Suprapubic skin (tissue), 4 donors: ENCODE measurements at regions not wholly inside any gene's neighbourhood (a gene's known extent, or its start where the extent isn't known, plus 50 kb on each side); places are given as distances from the start of the nearest gene placed in this dataset.

ENCODE experiments used
- DNase-seq, 2 donors: peaks; one replicate each; pipeline ENCODE4 v3.0.0-alpha.2; 2019; ENCODE audit warnings: low spot score in 2 of 2
- H3K27ac ChIP-seq: fragments of 200-600 bp; sonication (generic); one replicate; pipeline ENCODE4 v1.5.1; 2019
- H3K27me3 ChIP-seq: fragments of 200-600 bp; sonication (generic); one replicate; pipeline ENCODE4 v1.5.1; 2019
- H3K36me3 ChIP-seq: fragments of 200-600 bp; sonication (generic); one replicate; pipeline ENCODE4 v1.5.1; 2019
- H3K4me1 ChIP-seq: fragments of 200-600 bp; sonication (generic); one replicate; pipeline ENCODE4 v1.5.1; 2019
- H3K4me3 ChIP-seq: fragments of 200-600 bp; sonication (generic); one replicate; pipeline ENCODE4 v1.5.1; 2019; ENCODE audit warnings: mild to moderate bottlenecking
- H3K9me3 ChIP-seq: fragments of 200-600 bp; sonication (generic); one replicate; pipeline ENCODE4 v1.5.1; 2019
- EP300 ChIP-seq: sonication (generic); formaldehyde crosslinking; IDR thresholded peaks from one replicate; pipeline ENCODE4 v1.6.1; 2017; ENCODE audit warnings: antibody characterized with exemption
- POLR2A ChIP-seq, 2 donors: fragments of 450-650 bp; IDR thresholded peaks; one replicate each; pipeline ENCODE4 v1.6.1; 2017; ENCODE audit warnings: antibody characterized with exemption in 2 of 2, mild to moderate bottlenecking in 2 of 2, moderate library complexity in 2 of 2
- POLR2AphosphoS5 ChIP-seq, 3 donors: sonication (generic); formaldehyde crosslinking; IDR thresholded peaks; one replicate each; pipeline ENCODE4 v1.6.1; 2017; ENCODE audit warnings: antibody characterized with exemption in 3 of 3
- WGBS: methylation state at CpG from one replicate; pipeline ENCODE4 v1.1.5; 2018; 5-methylcytosine and 5-hydroxymethylcytosine counted together
- TF ChIP-seq, protein P1 (sequence below), 2 donors: fragments of 200-600 bp in 1 of 2; fragments of 450-650 bp in 1 of 2; sonication (generic) in 1 of 2; IDR thresholded peaks; one replicate each; pipeline ENCODE4 v1.5.1; 2016 to 2019; ENCODE audit warnings: antibody characterized with exemption in 2 of 2, mild to moderate bottlenecking in 1 of 2, moderate library complexity in 1 of 2

DNA sequence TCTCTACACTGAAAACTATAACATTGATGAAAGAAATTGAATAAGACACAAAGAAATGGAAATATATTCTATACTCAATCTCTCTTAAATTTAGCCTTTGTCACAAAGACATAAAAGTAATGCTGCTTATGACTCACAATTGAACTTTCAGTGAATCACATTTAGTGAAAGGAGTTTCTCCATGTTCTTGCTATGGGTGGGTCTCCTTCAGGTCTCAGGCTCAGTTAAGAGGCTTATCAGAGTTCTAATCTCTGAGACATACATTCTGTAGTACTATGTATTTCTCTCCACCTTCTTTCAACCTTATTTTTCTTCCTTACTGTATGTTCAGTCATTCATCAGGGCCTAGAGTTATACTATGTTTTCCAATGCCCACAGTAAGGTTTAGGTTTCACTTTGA lies 220.9 kb downstream of the DTHD1 start:
- Histone ChIP-seq H3K27me3 (no peaks in the 10 kb centered on the region), H3K4me1 (no peaks in the 10 kb centered on the region), H3K4me3 (no peak overlapping the region), H3K36me3 (no peaks in the 10 kb centered on the region), H3K9me3 (no peaks in the 10 kb centered on the region), H3K27ac (no peak overlapping the region)
- no peak for DNase-seq
- TF ChIP-seq POLR2AphosphoS5 (IDR thresholded peaks at IDR 0.05) (no peak), POLR2A (IDR thresholded peaks at IDR 0.05) (no peak), EP300 (no peak)
- TF ChIP-seq, protein P1, sequence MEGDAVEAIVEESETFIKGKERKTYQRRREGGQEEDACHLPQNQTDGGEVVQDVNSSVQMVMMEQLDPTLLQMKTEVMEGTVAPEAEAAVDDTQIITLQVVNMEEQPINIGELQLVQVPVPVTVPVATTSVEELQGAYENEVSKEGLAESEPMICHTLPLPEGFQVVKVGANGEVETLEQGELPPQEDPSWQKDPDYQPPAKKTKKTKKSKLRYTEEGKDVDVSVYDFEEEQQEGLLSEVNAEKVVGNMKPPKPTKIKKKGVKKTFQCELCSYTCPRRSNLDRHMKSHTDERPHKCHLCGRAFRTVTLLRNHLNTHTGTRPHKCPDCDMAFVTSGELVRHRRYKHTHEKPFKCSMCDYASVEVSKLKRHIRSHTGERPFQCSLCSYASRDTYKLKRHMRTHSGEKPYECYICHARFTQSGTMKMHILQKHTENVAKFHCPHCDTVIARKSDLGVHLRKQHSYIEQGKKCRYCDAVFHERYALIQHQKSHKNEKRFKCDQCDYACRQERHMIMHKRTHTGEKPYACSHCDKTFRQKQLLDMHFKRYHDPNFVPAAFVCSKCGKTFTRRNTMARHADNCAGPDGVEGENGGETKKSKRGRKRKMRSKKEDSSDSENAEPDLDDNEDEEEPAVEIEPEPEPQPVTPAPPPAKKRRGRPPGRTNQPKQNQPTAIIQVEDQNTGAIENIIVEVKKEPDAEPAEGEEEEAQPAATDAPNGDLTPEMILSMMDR (IDR thresholded peaks at IDR 0.05): no peak

DNA sequence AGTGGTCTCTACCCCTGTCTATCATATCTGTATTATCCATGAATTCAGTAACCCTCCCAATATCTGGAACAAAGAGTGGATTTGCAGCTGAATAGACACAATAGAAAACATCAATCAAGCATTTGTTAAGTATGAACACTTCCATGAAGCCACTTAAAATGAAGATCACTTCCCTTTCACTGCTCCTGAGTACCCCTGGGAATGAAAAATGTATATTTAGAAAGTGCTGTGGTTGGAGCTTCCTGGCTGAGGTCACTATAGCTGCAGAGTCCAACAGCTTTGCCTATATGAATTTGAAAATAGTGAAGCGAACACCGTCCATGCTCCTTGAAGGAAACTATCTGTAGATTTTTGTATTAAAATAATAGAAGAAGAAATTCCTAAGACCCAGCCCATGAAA lies 227.0 kb downstream of the DTHD1 start:
- Histone ChIP-seq H3K4me3 (no peak overlapping the region), H3K27me3 (no peaks in the 10 kb centered on the region), H3K9me3 (no peaks in the 10 kb centered on the region), H3K4me1 (no peaks in the 10 kb centered on the region), H3K36me3 (no peaks in the 10 kb centered on the region), H3K27ac (no peak overlapping the region)
- TF ChIP-seq POLR2A (IDR thresholded peaks at IDR 0.05): no peak
- TF ChIP-seq, protein P1 (IDR thresholded peaks at IDR 0.05): no peak
- no peak for TF ChIP-seq POLR2AphosphoS5 (IDR thresholded peaks at IDR 0.05)
- no peak for TF ChIP-seq EP300
- no peak for DNase-seq
- 72% methylated on average over 2 of the region's 2 CpGs for WGBS

DNA sequence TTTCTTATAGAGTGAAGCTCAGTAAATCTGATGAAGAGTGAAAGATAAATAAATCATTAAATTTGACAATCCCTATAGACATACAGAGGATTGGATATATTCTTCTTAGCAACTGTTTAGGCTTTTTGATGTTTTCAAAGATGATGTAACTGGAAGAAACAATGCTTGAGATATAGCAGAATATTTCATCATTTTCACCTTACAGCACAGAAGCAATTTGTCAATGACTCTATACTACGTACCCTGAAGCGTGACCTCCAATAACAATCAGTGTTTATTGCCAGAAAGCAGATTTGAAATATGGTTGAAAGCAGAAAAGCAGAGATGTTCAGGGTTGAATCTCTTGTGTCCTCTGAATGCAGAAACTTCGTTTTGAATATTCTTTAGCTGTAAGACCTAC lies 228.4 kb downstream of the DTHD1 start:
- TF ChIP-seq, protein P1 (IDR thresholded peaks at IDR 0.05): no peak
- TF ChIP-seq POLR2AphosphoS5 (IDR thresholded peaks at IDR 0.05): no peak
- TF ChIP-seq EP300: no peak
- TF ChIP-seq POLR2A (IDR thresholded peaks at IDR 0.05): no peak
- WGBS: 70% methylated on average over 3 of the region's 3 CpGs
- H3K36me3 ChIP-seq: no peaks in the 10 kb centered on the region
- H3K9me3 ChIP-seq: no peaks in the 10 kb centered on the region
- no peaks in the 10 kb centered on the region for H3K4me1 ChIP-seq
- H3K4me3 ChIP-seq: no peak overlapping the region
- no peak for DNase-seq
- no peak overlapping the region for H3K27ac ChIP-seq
- no peaks in the 10 kb centered on the region for H3K27me3 ChIP-seq

DNA sequence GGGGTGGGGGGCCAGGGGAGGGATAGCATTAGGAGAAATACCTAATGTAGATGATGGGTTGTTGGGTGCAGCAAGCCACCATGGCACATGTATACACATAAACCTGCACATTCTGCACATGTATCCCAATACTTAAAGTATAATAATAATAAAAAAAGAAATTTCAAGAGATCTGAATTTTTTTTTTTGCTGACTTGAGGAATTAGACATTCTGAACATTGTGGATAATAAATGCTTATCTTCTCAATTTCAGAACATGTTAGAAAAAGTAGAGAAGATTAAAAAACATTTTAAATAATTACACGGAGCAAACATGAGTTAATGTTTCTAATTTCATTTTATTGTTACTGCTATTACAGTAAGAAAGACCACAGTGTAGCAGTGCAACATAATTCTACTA lies 230.4 kb downstream of the DTHD1 start:
- Histone ChIP-seq H3K9me3 (no peaks in the 10 kb centered on the region), H3K36me3 (no peaks in the 10 kb centered on the region), H3K27me3 (no peaks in the 10 kb centered on the region), H3K27ac (no peak overlapping the region), H3K4me1 (no peaks in the 10 kb centered on the region), H3K4me3 (no peak overlapping the region)
- DNase-seq: no peak
- 89% methylated on average over 1 of the region's 1 CpG for WGBS
- TF ChIP-seq EP300 (no peak), POLR2A (IDR thresholded peaks at IDR 0.05) (no peak), POLR2AphosphoS5 (IDR thresholded peaks at IDR 0.05) (no peak)
- TF ChIP-seq, protein P1 (IDR thresholded peaks at IDR 0.05): no peak

DNA sequence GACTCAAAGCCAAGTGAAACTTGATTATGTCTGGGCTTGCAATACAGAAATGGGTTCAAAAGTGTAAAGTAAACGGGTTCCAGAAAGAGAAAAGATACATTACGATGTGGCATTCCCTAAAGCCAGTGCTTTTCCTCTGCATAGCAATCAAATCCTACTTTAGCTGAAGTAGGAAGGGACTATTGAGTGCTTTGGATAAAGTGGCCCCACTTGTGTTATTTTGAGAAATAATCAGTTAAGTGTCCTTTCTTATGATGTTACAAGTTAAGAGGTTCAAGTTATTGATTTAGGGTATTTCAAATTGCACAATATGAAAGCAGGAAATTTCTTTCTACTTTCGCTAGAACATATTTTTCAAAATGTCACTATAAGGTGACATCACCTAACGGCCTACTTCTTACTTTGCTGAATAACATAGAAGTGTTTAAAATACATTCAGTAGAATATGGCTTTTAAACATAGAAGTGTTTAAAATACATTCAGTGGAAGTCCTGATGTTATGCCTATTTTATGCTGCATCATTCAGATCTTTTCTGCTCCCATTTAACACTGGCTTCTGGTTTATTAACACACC lies 235.2 kb downstream of the DTHD1 start:
- no peak for DNase-seq
- no peaks in the 10 kb centered on the region for H3K27me3 ChIP-seq
- no peak overlapping the region for H3K4me3 ChIP-seq
- H3K27ac ChIP-seq: no peak overlapping the region
- no peaks in the 10 kb centered on the region for H3K4me1 ChIP-seq
- 73% methylated on average over 4 of the region's 4 CpGs for whole genome bisulfite sequencing
- no peaks in the 10 kb centered on the region for H3K36me3 ChIP-seq
- H3K9me3 ChIP-seq: no peaks in the 10 kb centered on the region
- no peak for TF ChIP-seq POLR2AphosphoS5 (IDR thresholded peaks at IDR 0.05)
- TF ChIP-seq POLR2A (IDR thresholded peaks at IDR 0.05): no peak
- TF ChIP-seq EP300: no peak
- TF ChIP-seq, protein P1 (IDR thresholded peaks at IDR 0.05): no peak
